ENCODE measurements at regions not wholly inside any gene's neighbourhood (a gene's known extent, or its start where the extent isn't known, plus 50 kb on each side); places are given as distances from the start of the nearest gene placed in this dataset.

DNA sequence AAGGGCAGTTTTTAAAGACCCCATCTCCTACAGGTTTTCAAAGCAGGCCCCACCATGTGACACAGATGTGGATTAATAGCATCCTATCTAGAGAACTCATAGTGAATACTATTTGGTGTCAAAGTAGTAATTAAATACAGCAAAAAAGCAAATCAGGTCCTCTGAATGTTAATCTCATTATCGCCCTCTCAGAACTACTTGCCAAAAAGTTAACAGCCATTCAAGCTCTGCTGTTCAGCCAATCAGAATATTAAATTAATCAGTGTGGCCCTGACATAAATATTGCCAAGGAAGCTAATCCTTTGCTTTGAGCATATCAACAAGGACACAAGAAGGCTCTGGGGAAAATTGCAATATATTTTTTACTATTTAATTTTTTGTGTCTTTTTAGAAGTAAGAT, 428.9 kb upstream of the SOX11 start:
- peaks cover 8% of the 10 kb centered on the region for H3K36me3 Mint-ChIP-seq (ENCODE audit: low read depth)
- no peak for TF ChIP-seq CTCF (IDR thresholded peaks at IDR 0.05)
- H3K27me3 Mint-ChIP-seq (ENCODE audit: low read depth): no peaks in the 10 kb centered on the region

GRCh38 chr2:5264361-5264760, 427.8 kb upstream of the SOX11 start:
- Mint-ChIP-seq H3K27ac (ENCODE audit: unreplicated experiment) (no peak overlapping the region), H3K36me3 (ENCODE audit: low read depth) (peaks cover 5% of the 10 kb centered on the region), H3K9me3 (ENCODE audit: low read depth) (peaks cover 22% of the 10 kb centered on the region), H3K27me3 (ENCODE audit: low read depth) (no peaks in the 10 kb centered on the region), H3K4me3 (ENCODE audit: unreplicated experiment) (no peak overlapping the region), H3K4me1 (ENCODE audit: low read depth) (no peaks in the 10 kb centered on the region)
- DNase-seq (ENCODE audit: low spot score): no peak
- TF ChIP-seq CTCF (IDR thresholded peaks at IDR 0.05): no peak

More for the DNA sequence above, 428.9 kb upstream of the SOX11 start:
- Mint-ChIP-seq H3K4me1 (ENCODE audit: low read depth) (no peaks in the 10 kb centered on the region), H3K27ac (ENCODE audit: unreplicated experiment) (no peak overlapping the region), H3K4me3 (ENCODE audit: unreplicated experiment) (no peak overlapping the region), H3K9me3 (ENCODE audit: low read depth) (peaks cover 24% of the 10 kb centered on the region)
- DNase-seq (ENCODE audit: low spot score): no peak

- H3K27me3 Mint-ChIP-seq (ENCODE audit: low read depth): peaks cover 2% of the 10 kb centered on the region
Observed at GRCh38 chr2:5285061-5285460, 407.1 kb upstream of the SOX11 start.

GRCh38 chr2:5285872-5286769, 406.1 kb upstream of the SOX11 start:
- H3K4me3 Mint-ChIP-seq (ENCODE audit: unreplicated experiment): no peak overlapping the region
- no peaks in the 10 kb centered on the region for H3K36me3 Mint-ChIP-seq (ENCODE audit: low read depth)
- peaks cover 2% of the 10 kb centered on the region for H3K27me3 Mint-ChIP-seq (ENCODE audit: low read depth)
- TF ChIP-seq CTCF (IDR thresholded peaks at IDR 0.05): no peak
- peaks cover 9% of the 10 kb centered on the region for H3K4me1 Mint-ChIP-seq (ENCODE audit: low read depth)
- H3K27ac Mint-ChIP-seq (ENCODE audit: unreplicated experiment): no peak overlapping the region
- no peak for DNase-seq (ENCODE audit: low spot score)
- peaks cover 7% of the 10 kb centered on the region for H3K9me3 Mint-ChIP-seq (ENCODE audit: low read depth)

More at GRCh38 chr2:5285061-5285460, 407.1 kb upstream of the SOX11 start:
- H3K36me3 Mint-ChIP-seq (ENCODE audit: low read depth): no peaks in the 10 kb centered on the region
- no peak for TF ChIP-seq CTCF (IDR thresholded peaks at IDR 0.05)
- no peak overlapping the region for H3K4me3 Mint-ChIP-seq (ENCODE audit: unreplicated experiment)
- DNase-seq (ENCODE audit: low spot score): no peak
- H3K4me1 Mint-ChIP-seq (ENCODE audit: low read depth): peaks cover 9% of the 10 kb centered on the region
- H3K27ac Mint-ChIP-seq (ENCODE audit: unreplicated experiment): no peak overlapping the region
- peaks cover 7% of the 10 kb centered on the region for H3K9me3 Mint-ChIP-seq (ENCODE audit: low read depth)

- Mint-ChIP-seq H3K9me3 (ENCODE audit: low read depth) (no peaks in the 10 kb centered on the region), H3K27ac (ENCODE audit: unreplicated experiment) (no peak overlapping the region), H3K36me3 (ENCODE audit: low read depth) (no peaks in the 10 kb centered on the region), H3K4me3 (ENCODE audit: unreplicated experiment) (no peak overlapping the region), H3K4me1 (ENCODE audit: low read depth) (peaks cover 9% of the 10 kb centered on the region), H3K27me3 (ENCODE audit: low read depth) (peaks cover 2% of the 10 kb centered on the region)
- no peak for DNase-seq (ENCODE audit: low spot score)
- TF ChIP-seq CTCF (IDR thresholded peaks at IDR 0.05): no peak
Observed at GRCh38 chr2:5287558-5288334, 404.4 kb upstream of the SOX11 start.
